HG03060 (cell line): ENCODE measurements at regions not wholly inside any gene's neighbourhood (a gene's known extent, or its start where the extent isn't known, plus 50 kb on each side); places are given as distances from the start of the nearest gene placed in this dataset.
"Not testable (repeated sequence)": the region's sequence is repeated elsewhere in the genome, so short reads cannot be mapped to it uniquely, and the experiment has no call there.

ENCODE experiments used
- ATAC-seq: cut with Tn5 transposase; IDR thresholded peaks from one replicate; pipeline ENCODE4 v1.9.1; 2021; ENCODE audit warnings: low read depth, moderate number of reproducible peaks; ENCODE audit not compliant: unreplicated experiment

DNA sequence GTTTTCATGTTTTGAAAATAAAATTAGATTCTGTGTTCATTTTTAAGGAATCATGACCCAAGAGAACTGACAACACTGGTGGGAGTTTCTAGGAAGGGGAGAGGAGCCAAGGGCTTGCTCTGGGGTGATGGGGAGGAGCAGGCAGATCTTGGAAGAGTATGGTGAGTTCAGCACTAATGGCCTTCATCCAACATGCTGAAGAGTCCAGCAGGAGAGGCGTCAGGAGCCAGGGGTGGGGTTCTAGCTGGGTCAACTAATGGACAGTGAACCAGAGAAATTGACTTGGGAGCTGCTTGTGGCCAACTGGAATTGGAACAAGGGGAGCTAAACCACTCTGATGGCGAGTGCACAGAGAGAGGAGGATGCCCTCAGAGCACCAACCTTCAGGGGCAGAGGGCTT, 107.1 kb downstream of the MRPL14 start:
- no peak for ATAC-seq

DNA sequence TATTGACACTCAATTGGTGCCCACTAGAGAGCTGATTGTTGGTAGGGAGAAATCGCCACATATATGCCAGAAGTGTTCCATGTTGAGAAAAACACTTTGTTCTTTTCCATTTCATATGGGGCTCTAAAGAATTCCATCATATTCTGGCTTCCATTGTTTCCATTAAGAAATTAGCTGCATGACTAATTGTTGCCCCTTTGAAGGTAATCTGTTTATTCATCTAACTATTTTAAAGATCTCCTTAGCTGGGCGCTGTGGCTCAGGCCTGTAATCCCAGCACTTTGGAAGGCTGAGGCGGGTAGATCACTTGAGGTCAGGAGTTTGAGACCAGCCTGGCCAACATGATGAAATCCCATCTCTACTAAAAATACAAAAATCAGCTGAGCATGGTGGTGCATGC, 109.9 kb downstream of the MRPL14 start:
- ATAC-seq, result not testable (repeated sequence)

DNA sequence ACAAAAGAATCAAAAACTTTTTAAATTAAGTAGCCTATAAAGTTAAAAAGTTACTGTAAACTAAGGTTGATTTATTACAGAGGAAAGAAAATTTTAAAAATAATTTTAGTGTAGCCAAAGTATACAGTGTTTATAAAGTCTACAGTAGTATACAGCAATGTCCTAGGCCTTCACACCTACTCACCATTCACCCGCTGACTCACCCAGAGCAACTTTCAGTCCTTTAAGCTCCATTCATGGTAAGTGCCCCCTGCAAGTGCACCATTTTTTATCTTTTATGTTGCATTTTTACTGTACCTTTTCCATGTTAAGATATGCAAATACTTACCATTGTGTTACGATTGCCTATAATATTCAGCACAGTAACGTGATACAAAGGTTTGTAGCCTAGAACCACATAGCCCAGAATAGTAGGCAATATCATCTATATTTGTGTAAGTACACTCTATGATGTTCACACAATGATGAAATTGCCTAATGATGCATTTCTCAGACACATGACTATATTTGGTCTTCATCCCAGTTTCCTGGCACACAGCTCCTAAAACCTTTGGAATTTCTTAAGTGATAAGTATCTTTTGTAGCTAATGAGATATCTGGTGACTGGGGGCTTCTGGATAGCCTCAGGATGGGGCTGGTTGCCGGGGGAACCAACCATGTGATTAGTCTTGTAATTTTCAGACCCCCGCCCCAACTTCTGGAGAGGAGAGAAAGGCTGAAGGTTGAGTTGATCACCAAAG, 111.0 kb downstream of the MRPL14 start:
- no peak for ATAC-seq

DNA sequence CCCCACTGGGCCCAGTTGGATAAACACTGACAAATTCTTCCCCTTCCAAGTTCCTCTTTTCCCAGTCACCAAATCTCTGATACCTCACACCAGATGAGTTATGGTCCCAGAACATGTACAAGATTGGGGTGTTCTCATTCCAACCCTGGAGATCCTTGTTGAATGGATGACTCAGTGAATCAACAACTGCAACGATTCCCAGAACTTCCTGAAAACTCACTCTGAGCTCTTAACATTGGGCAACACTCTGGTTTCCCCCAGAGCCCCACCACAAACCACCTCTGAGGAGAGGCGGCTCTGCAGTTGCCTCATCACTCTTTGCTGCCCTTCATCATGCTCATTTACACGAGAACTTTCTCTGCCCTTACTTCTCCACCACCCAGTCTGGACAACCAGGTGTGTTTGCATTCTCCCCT, 115.2 kb downstream of the MRPL14 start:
- no peak for ATAC-seq

DNA sequence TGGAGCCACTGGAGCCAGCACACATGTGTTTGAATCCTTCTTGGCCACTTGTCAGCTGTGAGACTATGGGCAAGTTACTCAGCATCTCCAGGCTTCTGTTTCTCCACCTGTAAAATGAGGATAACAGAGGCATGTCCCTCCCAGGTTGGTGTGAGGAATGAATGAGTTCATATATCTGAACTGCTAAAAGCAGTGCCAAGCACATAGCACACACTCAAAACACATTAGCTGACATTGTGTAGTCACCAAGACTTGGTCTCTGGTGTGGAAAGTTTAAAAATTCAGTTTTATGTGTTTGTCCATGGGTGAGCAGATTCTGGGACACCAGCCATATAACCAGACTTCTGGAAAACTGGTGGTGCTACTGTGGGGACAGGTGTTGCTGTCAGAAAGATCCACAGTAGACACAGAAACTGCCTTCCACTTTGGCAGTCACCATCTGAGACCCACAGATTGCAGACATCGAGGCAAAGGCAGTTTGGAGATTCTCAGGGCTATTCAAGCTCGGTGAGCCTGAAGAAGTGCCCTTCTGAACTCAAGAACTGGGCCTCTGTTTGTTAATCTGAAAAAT, 115.8 kb downstream of the MRPL14 start:
- no peak for ATAC-seq

DNA sequence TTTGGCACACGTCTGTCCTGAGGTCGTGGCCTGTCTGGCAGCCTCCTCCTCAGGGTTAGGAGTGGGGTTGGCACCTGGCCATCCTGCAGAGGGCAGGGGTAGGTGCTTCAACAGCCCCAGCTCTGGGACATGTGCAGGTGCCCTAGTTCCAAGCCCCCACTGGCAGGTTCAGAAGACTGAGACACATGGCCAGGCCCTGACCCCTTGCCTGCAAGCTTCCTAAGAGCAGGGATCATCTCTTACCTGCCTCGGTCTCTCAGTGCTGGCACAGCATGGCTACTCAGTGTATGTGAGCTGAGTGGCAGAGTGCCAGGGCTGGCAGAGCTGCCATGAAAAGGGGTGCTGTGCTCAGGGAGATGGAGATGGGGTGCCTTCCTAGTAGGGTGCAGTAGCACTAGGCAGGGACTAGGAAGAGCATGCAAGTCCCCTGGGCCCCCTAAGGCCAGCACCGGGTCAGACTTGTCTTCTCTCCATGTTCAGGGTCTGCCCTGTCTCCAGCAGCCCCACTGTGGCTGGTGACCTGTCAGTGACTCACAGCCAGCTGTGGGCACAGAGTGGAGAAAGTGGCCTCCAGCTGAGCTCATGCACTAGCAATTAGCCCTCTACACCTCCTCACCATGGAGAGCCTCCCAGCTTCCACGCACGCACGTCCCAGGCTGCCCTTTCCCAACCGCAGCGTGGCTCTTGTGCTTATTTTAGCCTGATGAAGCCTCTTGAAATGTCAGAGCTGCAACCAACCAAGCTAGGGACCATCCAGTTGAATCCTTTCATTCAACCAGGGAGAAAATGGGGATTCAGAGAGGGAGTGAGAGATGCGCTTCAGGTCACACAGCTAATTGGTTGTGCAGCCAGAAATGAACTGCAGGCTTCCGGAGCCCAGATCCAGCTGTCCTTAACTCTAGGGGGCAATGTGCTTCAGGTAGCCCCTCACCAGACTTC, 116.6 kb downstream of the MRPL14 start:
- ATAC-seq, result no peak

DNA sequence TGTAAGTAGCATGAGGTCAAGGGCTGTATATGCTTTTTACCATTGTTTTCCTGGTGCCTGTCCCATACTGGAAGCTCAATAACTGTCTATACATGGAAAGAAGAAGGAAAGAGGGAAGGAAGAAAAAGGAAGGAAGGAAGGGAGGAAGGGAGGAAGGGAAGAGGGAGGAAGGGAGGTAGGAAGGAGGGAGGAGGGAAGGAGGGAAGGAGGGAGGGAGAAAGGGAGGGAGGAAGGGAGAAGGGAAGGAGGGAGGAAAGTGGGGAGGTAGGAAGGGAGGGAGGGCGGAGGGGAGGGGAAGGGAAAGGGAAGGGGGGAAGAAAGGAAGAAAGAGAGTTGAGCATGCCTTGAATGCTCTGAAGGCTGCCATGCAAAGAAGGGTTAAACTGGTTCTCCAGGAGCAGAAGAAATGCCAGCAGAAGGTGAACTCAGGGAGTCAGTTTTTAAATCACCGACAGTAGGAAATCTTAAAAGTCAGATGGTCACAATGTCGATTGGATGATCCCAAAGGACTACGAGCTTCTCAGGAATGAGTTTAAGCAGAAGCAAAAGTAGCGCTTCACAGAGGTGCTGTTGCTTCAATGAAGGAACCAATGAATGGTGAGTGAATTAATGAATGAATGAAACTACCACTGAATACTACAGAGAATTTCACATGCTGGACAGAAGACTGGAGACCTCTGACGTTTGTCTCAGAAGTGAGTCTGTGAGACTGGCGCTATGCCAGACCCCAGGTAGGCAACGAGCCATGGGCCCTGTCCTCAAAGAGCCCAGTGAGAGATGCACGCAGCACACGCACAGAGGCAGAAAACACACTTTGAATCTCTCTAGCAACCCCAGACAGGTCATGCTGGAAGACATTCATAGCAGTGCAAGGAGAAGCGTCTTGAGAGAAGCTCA, 117.6 kb downstream of the MRPL14 start:
- no peak for ATAC-seq

DNA sequence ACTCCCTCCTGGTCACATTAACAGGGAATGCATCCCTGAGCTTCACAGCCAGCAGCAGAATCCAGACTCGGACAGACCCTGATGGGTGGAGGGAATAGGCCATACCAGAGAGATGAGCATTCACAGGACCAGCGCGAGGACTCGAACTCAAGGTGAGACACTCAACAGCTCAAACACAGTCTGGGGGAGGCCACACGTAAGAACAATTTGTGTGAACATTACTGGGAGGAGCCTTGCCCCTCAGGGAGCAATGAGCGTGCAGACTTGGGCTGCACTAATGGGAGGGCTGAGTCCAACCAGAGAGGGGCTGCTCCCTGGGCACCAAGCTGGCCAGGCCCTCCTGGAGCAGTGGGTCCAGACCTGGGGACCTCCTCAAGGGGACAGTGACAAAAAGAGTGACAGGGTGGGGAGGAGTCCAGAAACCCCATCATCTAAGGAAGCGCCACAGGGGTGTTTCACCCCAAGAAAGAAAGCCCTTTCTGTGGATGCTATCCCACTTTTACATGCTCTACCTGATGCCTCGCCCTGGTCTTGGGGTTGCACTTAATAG, 118.4 kb downstream of the MRPL14 start:
- no peak for ATAC-seq

DNA sequence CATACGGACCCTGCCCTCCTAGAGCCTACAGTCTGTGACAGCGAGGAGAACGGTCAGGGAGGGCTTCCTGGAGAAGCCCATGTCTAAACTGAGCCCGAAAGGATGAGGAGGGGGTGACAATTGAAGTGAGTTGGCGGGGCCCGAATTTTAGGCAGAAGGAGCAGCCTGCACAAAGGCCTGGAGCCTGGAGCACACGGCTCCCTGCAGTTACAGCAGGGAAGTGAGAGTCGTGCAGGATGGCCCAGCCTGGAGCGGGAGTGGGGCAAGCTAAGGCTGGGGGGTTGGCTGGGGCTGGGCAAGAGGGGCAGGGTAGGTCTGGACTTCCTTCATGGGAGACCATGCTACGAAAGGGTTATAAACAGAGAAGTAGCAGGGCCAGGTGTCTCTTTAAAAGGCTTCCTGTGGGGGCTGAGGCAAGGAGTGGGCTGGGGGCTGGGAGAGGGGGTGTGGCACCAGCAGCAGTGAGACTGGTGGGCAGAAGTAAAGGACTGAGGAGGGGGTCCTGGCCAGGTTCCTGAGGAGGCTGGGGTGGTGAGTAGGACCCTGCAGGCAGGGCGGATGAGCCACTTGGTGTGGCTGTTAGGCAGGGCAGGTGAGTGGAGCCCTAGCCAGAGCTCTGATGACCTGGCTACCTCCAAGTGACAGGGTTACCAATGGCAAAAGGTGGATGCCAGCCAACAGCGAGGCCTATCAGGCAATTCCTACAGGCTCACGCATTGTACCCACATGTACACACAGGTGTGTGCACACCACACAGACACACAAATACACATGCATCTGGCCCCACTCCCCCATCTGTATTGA, 119.2 kb downstream of the MRPL14 start:
- ATAC-seq, result no peak

DNA sequence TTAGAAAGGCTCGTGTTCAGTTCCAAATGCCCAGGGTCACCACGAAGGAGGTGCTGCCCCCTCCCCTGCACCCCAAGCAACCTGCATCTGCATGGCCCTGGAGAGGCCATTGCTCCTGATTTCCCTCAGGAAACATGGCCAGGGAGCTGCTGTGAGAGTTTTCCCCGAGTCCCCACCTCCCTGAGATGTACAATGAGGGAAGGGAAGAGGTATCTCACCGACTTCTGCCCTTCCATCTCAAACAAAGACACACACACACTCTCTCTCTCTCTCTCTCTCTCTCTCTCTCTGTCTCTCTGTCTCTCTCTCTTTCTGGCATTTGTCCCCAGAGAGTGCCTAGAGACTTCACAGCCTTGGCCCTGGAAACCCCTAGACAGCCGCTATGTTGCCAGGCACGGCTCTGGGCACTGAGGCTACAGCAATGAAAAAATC, 120.4 kb downstream of the MRPL14 start:
- ATAC-seq, result no peak

DNA sequence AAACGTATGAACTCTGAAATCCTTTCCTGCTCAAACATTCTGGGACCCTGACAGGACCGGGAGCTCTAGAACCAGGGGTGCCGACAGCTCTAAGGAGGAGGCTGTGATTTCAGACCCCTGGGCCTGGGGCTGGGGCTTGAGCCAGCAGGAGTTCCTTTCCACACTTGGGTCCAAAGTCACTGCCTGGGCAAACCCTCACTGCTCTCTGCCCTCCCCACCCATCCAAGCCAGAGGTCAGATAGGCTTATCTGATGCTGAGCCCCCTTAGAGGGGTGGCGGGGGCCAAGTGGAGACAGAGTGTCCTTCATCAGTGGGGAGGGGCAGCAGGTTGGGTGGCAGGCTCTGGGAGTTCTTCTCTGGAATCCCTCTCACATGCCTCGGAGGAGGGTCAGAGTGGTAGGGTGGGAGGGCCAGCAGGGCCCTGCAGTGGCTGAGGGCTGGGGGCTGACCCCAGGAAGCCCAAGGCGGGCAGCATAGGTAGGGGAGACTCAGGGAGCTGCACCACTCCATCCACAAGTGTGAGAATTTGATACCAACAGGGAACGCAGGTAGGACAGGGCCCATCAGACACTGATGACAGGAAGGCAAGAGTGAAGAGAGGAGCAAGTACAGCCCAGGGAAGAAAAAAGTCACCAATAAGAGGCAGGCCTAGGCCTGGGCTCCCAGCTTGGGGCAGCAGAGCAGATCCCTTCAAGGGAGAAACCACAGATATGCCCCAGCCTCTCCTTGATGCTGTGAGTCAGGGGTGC, 121.0 kb downstream of the MRPL14 start:
- ATAC-seq, result no peak

DNA sequence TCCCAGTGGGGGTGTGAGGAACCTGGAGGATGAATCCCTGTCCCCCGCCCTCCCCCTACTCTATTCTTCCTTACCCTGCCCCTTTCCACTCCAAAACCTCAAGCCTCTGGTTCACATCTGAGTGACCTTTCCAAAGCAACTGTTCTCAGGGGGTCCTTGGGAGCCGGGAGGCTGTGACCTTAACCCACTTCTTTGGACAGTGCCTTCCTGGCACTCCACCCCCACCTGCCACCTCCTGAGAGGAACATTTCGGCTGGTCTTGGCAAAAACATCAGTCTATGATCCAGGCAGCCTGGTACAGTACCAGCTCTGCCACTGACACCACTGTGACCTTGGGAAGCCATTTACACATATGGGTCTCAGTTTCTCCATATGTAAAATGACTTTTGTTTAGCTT, 121.7 kb downstream of the MRPL14 start:
- ATAC-seq, result no peak

DNA sequence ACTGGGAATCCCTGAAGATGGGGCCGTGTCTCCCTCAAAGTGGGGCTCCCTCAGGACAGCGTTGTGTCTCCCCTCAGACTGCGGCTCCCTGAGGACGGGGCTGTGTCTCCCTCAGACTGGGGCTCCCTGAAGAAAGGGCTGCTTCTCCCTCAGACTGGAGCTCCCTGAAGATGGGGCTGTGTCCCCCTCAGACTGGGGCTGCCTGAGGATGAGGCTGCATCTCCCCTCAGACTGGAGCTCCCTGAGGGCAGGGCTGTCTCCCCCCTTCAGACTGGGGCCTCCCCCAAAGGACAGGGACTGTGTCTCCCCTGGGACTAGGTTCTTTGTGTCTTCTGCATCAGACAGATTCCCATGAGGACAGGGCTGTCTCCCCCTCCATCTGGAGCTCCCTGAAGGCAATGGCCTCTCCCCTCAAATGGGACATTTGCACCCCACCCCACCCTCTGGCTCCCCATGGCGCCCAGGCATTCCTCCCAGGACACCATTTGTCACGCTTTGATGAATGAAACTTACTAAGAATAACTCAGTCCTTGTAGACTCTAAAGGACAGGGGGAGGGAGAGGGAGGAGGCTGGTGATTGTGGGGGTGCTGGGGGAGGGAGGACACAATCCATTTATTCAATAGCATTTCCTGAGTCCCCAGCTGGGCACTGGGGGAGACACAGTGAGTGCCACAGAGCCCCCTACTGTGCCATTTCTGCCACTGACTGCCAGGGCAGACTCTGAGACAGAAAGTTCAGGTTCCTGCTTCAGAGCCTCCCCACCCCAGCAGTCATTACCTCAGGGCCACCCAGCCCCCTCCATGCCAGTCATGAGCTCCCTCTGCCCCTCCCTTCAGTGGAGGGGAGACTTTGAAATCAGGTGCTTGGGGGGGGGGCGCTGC, 122.4 kb downstream of the MRPL14 start:
- no peak for ATAC-seq

DNA sequence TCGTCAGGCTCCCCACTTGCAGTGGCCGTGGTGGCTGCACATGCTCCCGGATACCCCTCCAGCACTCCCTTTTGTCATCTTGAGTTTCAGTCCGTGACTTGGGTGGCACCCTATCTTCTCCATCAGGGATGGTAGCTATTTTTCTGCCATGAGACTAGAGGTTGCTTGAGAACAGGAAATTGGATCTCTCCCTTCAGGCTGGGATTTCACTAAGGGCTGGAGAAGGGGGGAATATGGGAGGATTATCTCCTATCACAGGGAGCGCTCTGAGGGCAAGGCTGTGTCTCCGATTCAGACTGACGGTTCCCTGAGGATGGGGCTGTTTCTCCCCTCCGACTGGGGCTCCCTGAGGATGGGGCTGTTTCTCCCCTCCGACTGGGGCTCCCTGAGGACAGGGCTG, 123.1 kb downstream of the MRPL14 start:
- no peak for ATAC-seq

DNA sequence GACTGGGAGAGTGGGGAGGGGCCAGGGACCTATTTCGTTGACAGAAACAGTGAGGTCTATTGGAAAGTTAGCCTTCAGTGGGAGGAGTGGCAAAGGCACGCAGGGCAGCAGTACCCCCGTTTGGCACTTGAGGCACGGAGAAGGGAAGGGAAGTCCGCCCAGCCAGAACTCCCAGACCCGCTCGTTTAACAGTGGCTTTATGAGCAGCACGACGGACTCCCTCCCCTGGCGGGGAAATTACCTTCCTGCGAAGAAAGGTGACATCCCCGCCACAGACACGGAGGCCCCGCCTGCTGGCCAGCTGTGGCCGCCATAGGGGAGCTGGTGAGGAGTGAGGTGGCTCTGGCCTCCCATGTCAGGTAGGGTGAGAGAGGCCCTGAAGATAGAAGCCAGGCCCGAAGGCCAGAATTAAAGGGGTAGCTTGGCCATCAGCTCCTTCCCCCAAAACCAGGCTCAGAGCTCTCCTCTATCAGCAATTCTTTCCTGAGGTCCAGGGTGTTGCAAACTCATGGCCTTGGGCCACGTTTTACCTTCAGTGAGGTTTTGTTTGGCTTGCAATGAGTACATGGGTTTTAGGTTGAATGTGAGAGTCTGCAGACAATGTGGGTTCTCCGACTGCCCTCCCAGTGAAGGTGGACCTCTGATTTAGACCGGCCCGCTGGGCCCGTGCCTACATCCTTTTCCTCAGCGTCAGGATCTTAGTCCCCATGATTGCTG, 123.7 kb downstream of the MRPL14 start:
- no peak for ATAC-seq

DNA sequence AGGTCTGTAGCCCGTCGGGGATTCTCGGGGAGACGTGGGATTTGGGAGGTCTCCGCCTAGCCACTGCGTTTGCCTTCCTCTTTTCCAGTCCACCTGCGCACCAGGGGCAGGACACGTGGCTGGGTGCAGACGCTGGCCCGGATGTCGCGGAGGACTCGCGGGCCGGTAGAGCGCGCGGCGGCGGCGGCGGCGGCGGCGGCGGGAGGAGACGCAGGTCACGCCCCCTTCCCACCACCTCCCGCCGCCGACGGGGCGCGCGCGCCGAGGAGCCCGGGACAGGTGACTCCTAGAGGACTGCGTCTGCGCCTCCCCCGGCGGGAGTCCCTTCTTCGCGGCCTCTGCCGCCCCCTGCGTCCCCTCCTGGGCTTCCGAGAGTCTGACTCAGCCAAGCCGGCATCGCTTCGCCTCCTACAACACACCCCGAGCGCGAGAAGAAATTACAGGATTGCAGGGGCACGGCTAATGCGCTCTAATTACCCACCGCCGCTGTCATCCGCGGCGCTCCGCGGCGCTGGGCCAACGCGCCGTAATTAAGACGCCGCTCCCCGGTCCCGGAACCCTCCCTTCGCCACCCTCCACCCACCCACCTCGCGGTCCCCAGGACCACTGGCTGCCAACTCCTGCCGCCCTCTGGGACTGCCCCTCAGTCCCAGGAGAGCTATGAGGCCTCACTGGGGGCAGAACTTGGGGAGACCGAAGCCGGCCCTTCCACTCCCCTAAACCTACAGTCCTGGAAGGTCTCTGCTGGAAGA, 124.5 kb downstream of the MRPL14 start:
- ATAC-seq, result no peak
